ENCODE measurements at regions not wholly inside any gene's neighbourhood (a gene's known extent, or its start where the extent isn't known, plus 50 kb on each side); places are given as distances from the start of the nearest gene placed in this dataset.

GRCh38 chr2:62407401-62407800 is 98.6 kb downstream of the TMEM17 start:
- TF ChIP-seq CTCF (IDR thresholded peaks at IDR 0.05; ENCODE audit: borderline replicate concordance, insufficient read depth, low read depth, low read length), result no peak
- H3K4me3 ChIP-seq (ENCODE audit: low read depth, low read length), result no peak overlapping the region

- no peak for TF ChIP-seq CTCF (IDR thresholded peaks at IDR 0.05; ENCODE audit: borderline replicate concordance, insufficient read depth, low read depth, low read length)
- H3K4me3 ChIP-seq (ENCODE audit: low read depth, low read length), result no peak overlapping the region
These were observed 99.4 kb downstream of the TMEM17 start for GRCh38 chr2:62406573-62407043.

GRCh38 chr2:62404913-62405312 is 101.1 kb downstream of the TMEM17 start:
- no peak for TF ChIP-seq CTCF (IDR thresholded peaks at IDR 0.05; ENCODE audit: borderline replicate concordance, insufficient read depth, low read depth, low read length)
- no peak overlapping the region for H3K4me3 ChIP-seq (ENCODE audit: low read depth, low read length)

DNA sequence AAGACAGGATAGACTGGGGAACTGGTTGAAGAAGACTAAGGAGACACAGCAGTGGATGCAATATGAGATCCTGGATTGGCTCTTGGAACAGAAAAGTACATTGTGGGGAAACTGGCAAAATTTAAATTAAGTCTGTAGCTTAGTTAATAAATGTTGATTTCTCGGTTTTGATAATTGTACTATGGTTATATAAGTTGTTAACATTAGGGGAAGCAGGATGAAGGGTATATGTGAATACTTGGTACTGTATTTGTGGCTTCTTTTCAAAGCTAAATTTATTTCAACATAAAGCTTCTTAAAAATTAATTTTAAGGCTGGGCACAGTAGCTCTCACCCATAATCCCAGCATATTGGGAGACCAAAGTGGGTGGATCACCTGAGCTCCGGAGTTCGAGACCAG is 103.8 kb downstream of the TMEM17 start:
- no peak for TF ChIP-seq CTCF (IDR thresholded peaks at IDR 0.05; ENCODE audit: borderline replicate concordance, insufficient read depth, low read depth, low read length)
- H3K4me3 ChIP-seq (ENCODE audit: low read depth, low read length), result no peak overlapping the region

DNA sequence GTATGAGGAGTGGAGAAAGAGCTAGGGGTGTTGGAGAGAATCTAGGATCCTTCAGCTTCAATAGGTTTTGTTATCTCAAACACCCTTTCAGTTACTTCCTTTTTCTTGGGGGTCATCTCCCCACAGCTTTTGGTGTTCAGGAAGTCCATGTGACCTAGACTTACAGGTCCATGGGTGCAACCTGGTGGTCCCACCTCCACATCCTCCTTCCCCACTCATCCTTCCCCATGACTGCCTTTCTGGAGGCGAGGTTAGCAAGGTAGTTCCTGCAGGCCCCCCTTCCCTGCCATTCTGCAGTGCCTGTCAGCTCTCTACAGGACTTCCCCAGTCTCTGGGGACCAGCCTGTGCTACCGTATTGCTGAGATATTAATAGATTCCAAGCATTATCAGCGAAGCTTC is 107.6 kb downstream of the TMEM17 start:
- TF ChIP-seq CTCF (IDR thresholded peaks at IDR 0.05; ENCODE audit: borderline replicate concordance, insufficient read depth, low read depth, low read length), result no peak
- no peak overlapping the region for H3K4me3 ChIP-seq (ENCODE audit: low read depth, low read length)

GRCh38 chr2:62396880-62397279 is 109.1 kb downstream of the TMEM17 start:
- no peak for TF ChIP-seq CTCF (IDR thresholded peaks at IDR 0.05; ENCODE audit: borderline replicate concordance, insufficient read depth, low read depth, low read length)

GRCh38 chr2:62393293-62393692 is 112.7 kb downstream of the TMEM17 start:
- no peak for TF ChIP-seq CTCF (IDR thresholded peaks at IDR 0.05; ENCODE audit: borderline replicate concordance, insufficient read depth, low read depth, low read length)
- no peak overlapping the region for H3K4me3 ChIP-seq (ENCODE audit: low read depth, low read length)

More at GRCh38 chr2:62396880-62397279, 109.1 kb downstream of the TMEM17 start:
- no peak overlapping the region for H3K4me3 ChIP-seq (ENCODE audit: low read depth, low read length)
